Erythroblast (primary cell): ENCODE measurements at regions not wholly inside any gene's neighbourhood (a gene's known extent, or its start where the extent isn't known, plus 50 kb on each side); places are given as distances from the start of the nearest gene placed in this dataset.

ENCODE experiments used
- DNase-seq, 2 experiments: peaks; one replicate each; lab custom pipeline; 2025; lab: John Stamatoyannopoulos, UW
- GATA1 ChIP-seq: IDR thresholded peaks from 2 replicates; pipeline ENCODE4 v1.6.1; 2011; ENCODE audit warnings: low read depth, mild to moderate bottlenecking, control low read depth, low read length, moderate library complexity
- POLR2A ChIP-seq: IDR thresholded peaks from 2 replicates; pipeline ENCODE4 v1.6.1; 2011; ENCODE audit warnings: mild to moderate bottlenecking, low read length

DNA sequence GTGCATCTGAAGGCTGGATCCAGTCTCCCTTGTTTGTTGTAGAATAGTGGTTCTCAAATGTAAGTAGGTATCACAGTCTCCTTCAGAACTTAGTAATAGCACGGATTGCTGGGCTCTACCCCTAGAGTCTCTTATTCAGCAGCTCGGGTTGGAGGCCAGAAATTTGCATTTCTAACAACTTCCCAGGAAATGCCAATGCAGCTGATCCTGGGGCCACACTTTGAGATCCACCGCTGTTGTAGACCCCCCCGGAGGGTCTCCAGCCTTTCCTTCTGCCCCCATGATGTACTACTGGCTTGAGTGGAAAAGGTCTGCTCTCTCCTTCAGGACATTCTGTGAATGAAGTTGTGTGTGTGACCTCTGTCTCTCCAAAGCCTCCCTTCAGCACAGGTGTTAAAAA lies 153.8 kb upstream of the CTNNB1 start:
- no peak for DNase-seq
- TF ChIP-seq POLR2A (no peak), GATA1 (no peak)

DNA sequence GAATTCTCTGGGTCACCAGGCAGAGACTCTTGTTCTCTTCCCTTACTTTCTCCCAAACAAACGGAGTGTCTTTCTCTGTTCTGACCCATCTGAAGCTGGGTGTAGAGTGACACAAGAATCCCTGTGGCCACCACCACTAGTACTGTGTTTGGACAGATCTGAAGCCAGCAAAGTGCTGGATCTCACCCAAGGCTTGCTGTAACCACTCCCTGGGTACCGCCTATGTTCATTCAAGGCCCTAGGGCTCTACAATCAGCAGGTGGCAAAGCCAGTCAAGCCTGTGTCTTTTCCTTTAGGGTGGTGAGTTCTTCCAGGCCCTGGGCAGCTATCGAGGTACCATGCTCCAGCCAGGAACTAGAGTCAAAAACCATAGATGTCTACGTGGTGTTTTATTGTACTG lies 149.2 kb upstream of the CTNNB1 start:
- DNase-seq = no peak

DNA sequence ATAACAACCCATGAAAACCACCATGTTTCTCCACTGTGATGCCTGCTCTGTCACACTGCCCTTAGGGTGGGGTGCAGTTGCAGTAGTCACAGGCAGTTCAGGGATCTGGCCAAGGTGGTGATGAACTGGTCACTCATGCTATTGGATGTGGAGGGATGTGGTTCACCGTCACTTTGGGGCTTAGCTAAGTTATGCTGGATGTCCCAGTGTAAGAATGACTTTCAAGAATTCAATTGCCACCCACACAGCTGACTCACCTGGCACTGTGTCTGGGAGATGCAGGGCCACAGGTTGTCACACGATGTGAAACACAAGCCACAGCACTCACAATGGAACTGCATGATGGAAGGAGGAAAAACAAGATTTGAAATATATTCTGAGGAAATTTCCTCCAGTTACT lies 146.1 kb upstream of the CTNNB1 start:
- DNase-seq = no peak
- no peak for TF ChIP-seq POLR2A
- TF ChIP-seq GATA1 = no peak

More for the DNA sequence above, 149.2 kb upstream of the CTNNB1 start:
- TF ChIP-seq POLR2A = no peak
- no peak for TF ChIP-seq GATA1

DNA sequence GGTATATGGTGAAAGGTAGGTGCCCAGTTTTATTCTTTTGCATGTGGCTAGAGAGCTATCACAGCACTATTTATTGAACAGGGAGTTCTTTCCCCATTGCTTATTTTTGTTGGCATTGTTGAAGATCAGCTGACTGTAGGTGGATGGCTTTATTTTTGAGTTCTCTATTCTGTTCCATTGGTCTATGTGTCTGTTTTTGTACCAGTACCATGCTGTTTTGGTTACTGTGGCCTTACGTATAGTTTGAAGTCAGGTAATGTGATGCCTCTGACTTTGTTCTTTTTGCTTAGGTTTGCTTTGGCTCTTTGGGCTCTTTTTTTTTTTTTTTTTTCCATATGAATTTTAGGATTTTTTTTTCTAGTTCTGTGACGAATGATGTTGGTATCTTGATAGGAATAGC lies 139.2 kb upstream of the CTNNB1 start:
- no peak for DNase-seq
- no peak for TF ChIP-seq GATA1
- TF ChIP-seq POLR2A = no peak

DNA sequence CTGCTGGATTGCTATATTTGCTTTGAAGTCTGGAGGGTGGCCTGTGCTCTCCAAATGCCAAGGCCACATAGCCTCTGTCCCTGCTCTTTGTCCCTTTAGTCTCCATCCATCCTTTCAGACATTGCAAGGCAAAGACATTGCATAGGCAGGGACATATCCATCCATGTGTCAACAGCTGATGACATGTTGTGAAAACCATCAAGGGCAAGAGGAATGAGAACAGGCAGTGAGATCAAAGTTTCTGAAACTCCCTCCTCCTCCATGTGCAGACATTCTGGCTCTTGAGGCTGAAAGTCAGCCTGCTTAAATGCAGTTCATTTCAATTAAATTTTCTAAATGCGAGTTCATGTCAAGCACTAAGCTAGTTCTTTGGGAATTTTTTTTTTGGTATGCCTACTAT lies 135.2 kb upstream of the CTNNB1 start:
- DNase-seq = no peak
- no peak for TF ChIP-seq POLR2A
- no peak for TF ChIP-seq GATA1

DNA sequence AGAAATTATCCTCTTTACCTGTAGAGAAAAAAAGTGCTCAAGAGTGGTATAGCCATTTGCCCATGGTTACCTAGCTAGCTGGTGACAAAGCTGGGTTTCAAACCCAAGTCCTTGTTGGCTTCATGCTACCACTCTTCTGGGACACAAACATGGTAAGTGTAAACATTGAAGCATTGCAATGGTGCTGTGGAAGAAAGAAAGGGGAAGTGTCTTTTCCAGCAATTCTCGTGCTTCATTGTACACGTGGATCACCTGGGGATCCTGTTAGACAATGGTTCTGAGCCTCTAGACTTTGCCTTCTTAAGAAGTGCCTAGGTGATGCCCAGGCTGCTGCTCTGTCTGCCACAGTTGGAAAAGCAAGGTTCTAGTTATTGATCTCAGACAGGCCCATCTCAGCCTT lies 134.8 kb upstream of the CTNNB1 start:
- no peak for DNase-seq
- no peak for TF ChIP-seq GATA1
- TF ChIP-seq POLR2A = no peak

DNA sequence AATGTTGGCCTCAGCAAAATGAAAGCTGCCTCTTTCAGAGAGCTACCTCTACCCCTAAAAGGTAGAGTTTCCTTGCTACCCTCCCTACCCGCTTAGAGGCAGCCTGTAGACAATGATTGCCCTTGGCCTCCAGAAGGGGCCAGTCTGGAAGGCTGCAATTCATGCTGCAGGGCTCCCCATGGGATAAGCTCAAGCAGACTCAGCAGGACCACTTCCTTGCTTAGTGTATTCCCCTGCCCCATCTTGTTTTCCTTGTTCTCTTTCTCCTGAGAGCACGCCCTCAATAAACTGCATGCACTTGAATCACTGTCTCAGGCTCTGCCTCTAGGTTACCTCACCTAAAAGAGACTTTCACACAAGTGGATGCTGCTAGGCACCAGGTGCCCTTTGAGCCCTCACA lies 134.0 kb upstream of the CTNNB1 start:
- TF ChIP-seq GATA1 (no peak), POLR2A (no peak)
- DNase-seq = no peak

DNA sequence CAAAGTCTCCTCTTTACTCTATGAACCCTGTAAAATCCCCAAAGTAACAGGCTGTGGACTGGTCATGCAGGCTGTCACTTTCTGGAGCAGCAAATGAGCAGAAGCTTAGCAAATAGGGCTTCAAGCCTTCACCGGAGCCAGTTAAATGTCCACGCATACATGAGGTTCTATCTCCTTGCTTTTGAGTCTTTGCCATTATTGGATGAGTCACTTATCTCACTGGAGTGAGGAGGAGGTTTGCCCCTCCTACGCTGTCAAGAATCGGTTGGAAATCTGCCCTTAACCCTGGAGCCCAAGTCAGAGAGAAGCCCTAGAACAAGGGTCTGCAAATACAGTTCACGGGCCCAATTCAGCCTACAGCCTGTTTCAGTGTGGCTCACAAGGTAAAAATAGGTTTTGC lies 126.1 kb upstream of the CTNNB1 start:
- TF ChIP-seq GATA1 = no peak
- TF ChIP-seq POLR2A = no peak
- DNase-seq = no peak

DNA sequence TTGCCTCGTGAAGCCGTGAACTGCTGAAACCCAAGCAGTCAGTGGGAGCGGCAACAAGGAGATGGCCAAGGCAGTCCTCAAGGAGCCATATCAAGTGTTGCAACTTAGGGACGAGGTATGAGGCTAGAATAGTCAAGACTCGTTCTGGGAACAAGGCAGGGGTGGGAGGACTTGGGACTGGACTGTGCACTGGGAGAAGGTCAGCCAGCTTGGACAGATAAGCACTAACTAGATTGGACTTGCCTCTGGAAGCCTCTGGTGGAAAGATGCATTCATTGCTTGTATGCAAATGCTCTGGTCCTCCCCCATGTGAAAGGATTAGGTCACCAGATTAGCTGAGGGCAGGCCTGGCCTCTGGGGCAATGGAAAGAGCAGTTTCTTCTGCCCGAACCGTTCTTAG lies 123.3 kb upstream of the CTNNB1 start:
- TF ChIP-seq GATA1 (no peak), POLR2A (no peak)

DNA sequence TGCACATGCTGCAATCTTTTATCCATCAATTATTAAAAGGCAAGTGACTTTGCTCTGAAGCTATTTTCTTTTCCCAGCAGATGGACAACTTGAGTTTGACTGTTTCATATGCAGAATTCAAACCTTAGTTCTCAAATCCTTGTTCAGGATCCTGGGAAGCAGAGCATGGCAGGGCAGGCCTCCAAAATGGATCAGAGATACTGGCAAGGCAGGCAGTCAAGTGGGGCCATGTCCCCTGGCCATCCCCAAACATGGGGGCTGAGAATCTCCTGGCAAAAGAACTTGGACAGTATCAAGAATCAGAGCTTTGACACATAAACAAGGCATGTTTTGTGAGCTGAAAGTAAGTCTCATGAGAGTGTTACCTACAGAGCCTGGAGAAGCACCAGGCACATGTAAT lies 122.9 kb upstream of the CTNNB1 start:
- TF ChIP-seq GATA1 = no peak
- TF ChIP-seq POLR2A = no peak
- no peak for DNase-seq

More for the DNA sequence above, 123.3 kb upstream of the CTNNB1 start:
- no peak for DNase-seq

DNA sequence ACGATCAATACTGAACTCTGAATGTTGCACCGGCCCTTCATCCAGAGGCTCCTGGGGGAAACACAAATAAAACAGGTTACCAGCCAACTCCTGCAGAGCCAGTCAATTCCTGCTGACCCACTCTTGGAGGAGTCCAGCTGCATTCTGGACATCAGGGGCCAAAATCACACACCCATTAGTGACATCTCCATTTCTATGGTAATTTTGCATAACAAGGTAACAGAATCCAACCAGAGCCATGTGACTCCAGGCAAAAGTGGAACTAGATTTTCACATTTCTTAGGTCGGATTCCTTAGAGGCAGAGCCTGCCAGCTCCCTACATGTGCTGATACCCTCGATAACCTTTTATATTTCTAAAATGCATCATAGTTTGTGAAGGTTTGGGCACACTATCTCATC lies 119.2 kb upstream of the CTNNB1 start:
- TF ChIP-seq GATA1 = no peak
- TF ChIP-seq POLR2A = no peak

DNA sequence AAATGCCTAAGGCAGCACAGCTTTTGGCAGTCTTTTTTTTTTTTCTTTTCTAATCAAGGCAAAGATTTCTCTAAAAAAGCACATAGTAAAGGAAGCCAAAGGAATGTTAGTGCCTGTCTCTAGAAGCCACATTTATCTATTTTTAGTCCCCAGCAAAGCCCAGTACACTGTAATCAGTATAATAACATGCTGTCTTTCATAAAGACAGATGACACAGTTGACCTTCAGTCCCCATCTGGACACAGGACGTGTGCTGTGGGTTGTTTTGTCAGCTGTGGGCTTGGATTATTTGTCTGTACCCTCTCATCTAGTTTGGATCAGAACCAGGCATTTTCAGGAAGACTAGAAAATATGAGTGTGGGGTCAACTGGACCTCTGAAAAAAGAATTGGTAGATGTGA lies 110.4 kb upstream of the CTNNB1 start:
- no peak for DNase-seq
- TF ChIP-seq GATA1 (no peak), POLR2A (no peak)

More for the DNA sequence above, 119.2 kb upstream of the CTNNB1 start:
- no peak for DNase-seq

DNA sequence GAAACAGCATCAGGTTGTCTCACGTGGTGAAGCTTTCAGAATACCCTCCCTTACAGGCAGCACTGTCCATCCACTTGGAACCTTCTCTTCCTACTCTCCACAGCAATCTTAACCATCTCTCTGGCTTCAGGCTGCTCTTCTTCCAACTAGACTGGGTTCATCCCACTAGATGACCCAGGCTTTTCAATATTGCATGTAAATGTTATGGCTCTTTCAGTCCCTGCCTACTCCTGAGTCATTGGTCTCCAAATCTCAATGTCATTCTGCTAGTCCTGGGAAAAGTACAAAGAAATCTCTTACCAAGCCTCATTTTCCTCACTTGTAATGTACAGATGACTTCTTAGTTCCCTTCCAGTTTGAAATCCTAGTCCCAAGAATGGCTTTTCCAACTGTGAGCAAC lies 109.7 kb upstream of the CTNNB1 start:
- DNase-seq = no peak
- TF ChIP-seq GATA1 (no peak), POLR2A (no peak)

DNA sequence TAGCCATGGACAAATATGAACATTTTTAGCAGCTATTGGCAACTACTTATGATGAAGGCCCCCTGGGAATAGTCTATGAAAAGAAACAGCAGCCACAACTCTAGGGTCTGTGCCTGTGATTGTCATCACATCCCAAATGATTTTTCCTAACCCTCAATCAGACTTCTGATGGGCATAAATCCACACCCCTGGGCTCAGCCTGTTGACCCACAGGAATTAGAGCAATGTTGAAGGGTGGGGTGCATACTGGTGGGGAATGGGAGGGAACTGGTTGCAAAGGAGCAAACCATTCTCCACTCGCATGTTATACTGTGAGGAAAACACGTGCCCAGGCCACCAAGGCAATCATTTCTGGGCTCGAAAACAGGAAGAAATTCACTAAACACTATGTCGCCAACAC lies 106.5 kb upstream of the CTNNB1 start:
- TF ChIP-seq GATA1 (no peak), POLR2A (no peak)
- DNase-seq = no peak

DNA sequence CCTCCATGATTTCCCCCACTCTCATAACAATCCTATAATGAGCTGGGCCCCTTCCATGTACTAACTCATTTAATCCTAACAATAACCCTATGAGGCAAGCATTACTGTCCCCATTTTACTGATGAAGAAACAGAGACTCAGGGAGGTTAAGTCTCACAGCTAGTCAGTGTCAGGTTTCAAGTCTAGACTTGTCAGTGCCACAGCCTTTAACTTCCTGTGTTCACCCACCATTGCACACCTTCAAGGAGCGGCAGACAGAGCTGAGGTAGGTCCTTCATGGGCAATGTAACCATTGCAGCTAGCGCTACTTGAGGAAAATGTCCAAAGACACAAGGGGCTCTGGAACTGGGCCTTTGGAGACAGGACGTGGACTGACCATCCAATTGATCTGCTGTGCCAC lies 105.8 kb upstream of the CTNNB1 start:
- no peak for TF ChIP-seq POLR2A
- no peak for TF ChIP-seq GATA1
- DNase-seq = no peak

DNA sequence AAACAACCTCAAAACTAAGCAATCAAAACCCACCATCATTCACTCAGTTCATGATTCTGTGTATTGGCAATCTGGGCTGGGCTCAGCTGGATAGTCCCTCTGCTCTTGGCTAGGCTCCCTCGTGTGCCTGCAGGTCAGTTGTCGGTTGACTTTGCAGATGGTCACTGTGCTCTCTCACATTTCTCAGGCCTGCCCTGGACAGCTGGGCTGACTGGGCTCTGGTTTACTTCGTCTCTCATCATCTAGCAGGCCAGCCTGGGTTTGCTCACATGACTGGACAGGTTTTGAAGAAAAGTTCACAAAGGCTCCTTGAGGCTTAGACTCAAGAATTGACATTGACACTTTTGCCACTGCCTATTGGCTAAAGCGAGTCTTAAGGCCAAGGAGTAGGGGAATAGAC lies 105.0 kb upstream of the CTNNB1 start:
- no peak for DNase-seq
- no peak for TF ChIP-seq POLR2A

DNA sequence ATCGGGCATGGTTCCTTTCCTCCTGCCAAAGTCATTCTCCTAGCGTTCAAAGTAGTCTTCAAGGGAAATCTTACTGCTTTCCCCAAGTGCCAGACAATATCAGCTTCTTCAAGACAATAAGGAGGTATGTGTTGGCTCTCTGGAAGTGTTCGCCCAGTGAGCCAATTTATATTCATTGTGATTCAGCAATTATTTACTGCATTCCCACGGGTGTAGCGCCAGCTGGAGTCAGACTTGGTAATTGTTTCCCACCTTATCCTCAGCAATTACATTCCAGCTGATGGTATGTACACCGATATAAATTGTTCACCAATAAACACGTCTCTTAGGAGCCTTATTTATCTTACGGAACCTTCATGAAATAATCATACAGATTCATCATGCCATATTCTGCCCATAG lies 103.6 kb upstream of the CTNNB1 start:
- no peak for TF ChIP-seq GATA1
- TF ChIP-seq POLR2A = no peak
- no peak for DNase-seq
